ENCODE measurements at regions not wholly inside any gene's neighbourhood (a gene's known extent, or its start where the extent isn't known, plus 50 kb on each side); places are given as distances from the start of the nearest gene placed in this dataset.

DNA sequence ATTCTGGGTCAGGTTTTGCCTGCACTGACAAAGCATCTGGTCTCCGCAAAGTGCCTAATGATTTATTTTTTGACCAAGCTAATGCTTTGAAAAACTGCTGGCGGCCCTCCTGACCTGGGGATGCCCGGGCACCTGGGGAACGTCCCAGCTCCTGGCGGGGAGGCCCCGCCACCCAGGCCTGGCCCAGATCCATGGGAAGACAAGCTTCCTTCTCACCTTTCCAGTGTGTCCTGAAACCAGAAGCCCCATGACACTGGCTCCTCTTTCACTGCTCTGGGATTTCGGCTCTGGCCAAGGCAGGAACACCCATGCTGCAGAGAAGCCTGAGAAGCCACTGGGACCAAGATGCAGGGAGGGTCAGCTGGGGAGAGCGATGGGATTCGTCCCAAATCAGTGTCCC lies 144.1 kb downstream of the SEC61B start:
- no peak for DNase-seq (ENCODE audit: low spot score)

DNA sequence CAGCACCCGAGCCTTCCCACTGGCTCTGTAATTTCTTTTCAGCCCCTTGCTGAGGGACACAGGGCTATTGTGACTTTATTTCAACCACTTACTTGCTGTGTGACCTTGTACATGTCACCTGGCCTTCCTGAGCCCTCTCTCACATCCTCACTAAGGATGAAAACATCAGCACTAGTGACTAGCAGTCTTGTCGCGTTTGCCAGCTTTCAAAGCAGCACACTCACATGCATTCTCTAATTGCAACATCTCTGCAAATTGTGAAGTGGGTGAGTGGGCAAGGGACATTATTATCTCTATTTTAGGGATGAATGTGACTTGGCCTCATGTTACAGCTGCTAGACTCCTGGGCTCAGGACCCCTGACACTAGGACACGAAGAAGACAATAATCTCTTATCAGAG lies 144.5 kb downstream of the SEC61B start:
- DNase-seq (ENCODE audit: low spot score): no peak

DNA sequence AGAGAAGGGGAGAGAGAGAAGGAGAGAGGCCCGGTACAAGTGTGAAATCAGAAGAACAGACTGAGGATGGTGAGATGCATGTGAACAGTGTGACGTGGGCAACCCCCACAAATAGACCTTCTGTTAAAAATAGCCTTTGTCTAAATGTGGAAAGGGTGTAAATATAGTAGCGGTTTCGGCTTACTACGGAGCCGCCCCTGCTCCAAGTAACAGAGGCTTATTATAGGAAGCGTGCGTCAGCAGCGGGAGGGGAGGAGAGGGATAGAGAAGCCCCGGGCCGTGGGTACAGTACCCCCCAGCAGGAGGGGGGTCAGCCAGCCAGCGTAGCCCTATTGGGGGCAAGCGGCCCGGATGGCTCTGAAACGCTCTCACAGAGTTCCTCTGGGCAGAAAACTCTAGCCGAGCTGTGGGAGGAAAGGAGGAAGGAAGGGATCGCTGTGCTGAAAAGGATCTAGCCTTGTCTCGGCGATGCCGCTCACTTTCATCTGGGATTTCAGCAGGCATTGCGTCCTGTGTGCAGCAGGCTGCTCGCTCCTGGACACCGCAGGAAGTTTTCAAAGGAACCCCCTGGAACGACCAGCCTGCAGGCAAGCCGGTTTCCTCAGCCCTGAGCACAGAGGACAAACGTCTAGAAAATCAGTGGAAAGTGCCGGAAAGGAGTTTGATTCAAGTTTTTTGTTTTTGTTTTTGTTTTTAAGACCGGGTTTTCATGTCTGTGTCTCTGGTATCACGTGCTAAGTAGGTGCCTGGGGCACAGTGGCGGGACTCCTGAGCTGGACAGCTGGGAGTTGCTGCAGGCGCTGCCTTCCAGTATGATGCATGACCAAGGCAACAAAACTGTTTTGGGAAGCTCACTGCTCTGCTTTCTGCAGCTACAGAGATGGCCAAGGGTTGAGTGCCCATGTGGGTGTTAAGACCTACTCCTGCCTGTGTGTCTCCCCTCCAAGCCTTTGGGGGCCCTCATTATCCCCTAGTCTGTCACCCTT lies 146.6 kb downstream of the SEC61B start:
- DNase-seq (ENCODE audit: low spot score): peak; percentile 8

DNA sequence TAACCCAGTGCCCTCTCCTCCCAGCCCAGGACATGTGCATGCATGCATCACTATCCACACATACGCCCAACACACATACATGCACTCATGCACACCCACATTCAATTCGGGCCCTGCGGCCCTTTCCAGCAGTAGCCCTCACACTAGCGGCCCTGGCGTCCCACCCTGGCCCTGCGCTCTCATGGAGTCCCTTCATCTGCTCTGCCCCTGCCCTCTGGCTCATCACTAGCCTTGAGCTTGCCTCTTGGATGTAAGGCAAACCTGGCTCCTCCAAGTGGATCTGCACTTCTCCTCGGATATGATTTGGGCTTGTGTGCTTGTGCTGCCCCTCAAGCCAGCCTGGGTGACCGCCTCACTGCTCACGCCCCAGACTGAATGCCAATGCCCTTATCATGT lies 147.2 kb downstream of the SEC61B start:
- DNase-seq (ENCODE audit: low spot score): no peak

DNA sequence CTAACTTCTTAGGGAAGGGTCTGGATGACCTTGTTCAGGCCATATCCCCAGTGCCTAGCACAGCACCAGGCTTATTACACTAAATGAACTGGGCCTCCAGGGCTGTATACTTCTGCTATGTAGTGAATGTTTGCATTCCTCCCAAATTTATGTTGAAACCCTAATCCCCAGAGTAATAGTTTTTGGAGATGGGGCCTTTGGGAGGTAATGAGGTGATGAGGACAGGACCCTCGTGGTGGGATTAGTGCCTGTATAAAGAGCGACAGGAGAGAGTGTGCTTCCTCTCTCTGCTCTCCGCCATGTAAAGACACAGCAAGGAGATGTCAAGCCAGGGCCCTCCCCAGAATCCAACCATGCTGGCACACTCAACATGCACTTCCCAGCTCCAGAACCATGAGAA lies 148.3 kb downstream of the SEC61B start:
- no peak for DNase-seq (ENCODE audit: low spot score)

DNA sequence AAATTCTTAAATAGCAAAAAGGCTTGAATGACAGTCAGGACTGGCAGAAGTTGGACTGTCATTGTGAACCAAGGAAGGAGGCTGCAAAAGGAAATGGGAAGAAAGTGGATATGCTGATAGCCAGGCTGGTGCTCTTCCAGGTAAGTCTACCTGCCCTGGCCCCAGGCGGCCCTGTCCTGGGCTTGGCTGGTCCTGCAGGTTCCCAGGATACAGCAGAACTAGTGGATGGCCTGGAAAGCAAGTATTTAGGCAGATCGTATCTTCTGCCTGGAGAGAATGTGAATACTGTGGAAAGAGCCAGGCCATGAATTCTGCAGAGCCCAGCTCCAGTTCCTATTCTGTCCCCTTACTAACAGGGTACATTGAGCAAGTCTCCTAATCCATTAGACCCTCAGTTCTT lies 149.3 kb downstream of the SEC61B start:
- no peak for DNase-seq (ENCODE audit: low spot score)

DNA sequence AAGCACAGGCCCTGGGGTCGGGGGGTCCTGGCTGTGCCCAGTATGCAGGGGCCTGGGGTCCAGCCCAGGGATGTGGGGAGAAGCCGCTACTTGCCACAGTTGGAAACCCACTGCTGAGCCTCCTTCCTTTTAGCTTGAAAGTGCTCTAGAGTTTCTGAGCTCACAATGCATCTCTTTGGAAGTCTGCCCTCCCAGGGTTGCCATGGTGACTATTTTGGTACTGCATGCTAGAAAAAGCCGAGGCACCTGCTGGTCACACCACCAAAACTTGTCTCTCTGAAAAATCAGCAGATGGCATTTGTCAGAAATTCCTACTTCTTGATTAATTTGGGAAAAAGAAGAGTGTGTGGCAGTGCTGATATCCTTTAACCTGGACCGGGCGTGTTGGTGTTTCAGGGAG lies 151.8 kb downstream of the SEC61B start:
- no peak for DNase-seq (ENCODE audit: low spot score)

DNA sequence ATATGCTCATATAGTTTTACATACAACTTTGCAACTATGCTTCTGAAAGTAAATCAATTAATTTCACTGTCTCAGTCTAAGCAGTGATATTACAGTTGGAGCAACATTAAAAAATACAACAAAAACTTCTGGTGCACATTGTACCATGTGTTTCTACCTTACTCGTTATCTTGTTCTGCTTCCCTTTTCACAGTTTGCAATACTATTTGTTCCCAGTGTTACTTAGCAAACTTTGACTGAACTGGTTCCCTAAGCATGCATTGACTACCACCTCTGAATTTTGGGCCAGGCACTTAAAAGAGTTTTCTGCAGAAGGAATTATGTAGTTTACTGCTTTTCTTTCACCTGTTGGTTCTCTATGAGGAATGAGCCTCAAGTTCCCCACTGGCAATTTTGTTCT lies 152.7 kb downstream of the SEC61B start:
- no peak for DNase-seq (ENCODE audit: low spot score)

DNA sequence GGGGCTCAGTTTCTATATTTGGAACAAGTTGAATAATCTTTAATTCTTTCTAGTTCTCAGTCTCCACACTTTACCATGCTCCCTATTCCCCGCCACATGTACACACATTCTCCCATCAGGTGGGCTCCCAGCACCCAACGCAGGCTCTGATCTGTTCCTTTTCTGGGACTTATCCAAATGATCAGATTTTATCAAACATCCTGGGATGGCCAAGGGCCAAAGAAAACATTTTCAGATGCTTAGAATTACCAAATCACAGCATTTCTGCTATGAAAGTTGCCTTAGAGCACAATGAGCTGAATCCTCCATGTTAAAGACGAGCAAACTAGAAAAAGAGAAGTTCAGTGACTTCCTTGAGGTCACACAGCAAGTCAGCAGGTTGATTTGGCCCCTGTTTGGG lies 153.4 kb downstream of the SEC61B start:
- no peak for DNase-seq (ENCODE audit: low spot score)

DNA sequence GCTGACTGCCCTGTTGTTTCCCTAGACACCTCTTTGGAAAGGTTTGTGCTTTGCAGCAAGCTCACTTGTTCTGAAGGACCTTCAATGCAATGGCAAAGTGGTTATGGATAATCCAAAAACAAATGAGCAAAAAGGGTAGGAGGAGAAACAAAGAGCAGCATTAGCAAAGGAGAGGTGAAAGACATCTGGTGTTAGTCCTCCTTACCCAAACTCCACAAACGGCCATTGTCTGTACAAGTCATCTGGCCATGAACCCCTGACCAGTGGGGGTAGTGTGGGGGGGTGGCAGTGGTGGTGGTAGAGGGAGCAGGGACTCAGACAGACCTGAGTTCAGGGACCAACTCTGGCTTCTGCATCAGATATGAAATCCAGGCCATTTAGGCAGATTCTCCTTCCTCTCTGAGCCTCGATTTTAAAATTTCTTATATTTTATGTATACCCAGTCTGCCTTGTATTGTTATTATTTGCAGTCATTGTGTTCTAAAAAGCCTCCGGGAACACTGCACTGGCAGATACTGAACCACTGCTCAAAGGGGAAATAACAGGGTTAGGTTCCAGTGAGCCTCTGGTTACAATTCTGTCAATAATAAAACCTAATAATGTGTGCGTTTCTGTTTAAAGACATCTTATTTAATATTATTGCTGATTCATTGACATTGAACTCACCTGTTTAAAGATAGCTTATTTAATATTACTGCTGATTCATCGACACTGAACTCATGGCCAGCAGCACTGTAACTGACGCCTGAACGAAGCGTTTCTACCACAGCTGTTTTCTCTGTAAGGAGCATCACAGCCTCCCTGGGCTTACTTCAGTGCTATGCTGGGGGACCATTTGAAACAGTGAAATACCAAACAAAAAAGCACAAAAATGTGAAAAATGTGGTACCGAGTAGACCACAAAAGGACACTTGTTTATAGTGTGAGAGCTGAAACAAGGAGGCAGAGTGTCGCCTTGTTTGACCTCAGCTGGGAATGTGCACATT lies 156.0 kb downstream of the SEC61B start:
- DNase-seq (ENCODE audit: low spot score): no peak

DNA sequence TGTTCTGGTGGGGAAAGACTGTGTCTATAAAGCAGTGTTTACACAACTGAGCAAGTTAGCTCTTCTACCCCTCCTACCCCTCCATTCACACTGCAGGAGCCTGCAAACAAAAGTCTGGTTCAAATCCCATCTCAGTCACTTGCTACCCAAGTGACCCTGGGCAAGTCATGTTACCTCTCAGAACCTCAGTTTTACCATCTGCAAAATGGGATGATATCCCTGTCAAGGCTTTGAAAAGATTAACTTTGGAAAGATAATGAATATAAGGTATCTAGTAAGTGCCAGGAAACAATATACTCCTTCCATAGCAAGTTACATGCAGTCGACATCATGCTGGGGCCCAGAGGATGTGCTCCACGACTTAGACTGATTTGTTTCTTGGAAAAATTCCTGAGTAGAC lies 161.5 kb downstream of the SEC61B start:
- DNase-seq (ENCODE audit: low spot score): no peak

DNA sequence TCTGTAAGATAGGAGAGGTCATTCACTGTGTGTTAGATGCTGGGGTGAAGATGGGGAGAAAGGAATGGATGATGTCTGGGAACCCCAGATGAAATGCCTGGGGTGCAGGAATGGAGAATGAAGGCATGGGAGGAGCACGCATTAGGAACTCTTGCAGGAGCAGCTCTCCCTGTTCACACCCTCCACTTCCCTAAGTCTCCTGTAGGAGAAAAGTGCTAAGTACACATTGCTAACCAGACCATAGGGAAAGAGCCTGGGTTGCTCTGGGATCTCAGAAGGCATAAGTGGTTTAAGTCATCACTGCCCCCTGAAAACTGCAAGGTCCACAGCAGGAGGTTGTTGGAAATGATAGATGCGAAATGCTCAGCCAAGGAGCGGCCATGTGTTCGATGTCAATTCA lies 163.1 kb downstream of the SEC61B start:
- no peak for DNase-seq (ENCODE audit: low spot score)

DNA sequence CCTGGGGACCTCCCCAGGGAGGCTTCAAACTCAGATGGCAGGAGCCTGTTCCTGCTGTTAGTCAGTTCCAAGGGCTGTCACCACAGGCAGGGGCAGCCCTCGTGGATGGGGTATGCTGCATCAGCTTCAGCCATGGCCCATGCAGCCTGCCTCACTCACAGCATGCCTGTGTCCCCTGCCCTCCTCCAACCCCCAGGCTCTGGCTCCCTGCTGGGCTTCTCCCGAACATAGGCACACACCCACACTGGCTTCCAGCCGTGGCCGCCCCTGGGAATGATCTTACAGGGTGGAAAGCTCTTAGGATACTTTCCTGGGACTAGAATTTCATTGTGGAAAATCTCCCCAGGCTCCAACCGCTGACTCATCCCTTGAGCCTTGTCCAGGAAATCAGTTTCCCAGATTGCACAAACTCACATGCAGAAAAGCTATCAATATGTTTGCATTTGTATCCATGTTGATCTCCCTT lies 163.8 kb downstream of the SEC61B start:
- DNase-seq (ENCODE audit: low spot score): no peak

DNA sequence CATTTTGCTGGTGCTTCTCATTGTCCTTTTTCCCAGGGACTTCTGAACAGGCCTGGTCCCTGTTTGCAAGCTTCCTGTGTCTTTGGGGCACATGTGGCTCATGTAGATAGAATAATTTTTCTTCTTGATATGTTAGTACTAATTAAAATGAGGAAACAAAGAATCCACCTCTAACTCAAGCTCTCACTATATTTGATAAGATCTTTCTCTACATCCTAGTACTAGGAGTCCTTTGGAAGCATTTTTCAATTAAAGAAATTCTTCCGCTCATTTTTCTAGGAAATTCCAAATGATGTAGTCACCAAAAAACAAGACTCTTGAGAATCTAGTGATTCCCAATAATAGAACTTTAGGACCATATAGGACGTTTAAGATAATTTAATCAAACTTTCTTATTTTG lies 165.3 kb downstream of the SEC61B start:
- no peak for DNase-seq (ENCODE audit: low spot score)

DNA sequence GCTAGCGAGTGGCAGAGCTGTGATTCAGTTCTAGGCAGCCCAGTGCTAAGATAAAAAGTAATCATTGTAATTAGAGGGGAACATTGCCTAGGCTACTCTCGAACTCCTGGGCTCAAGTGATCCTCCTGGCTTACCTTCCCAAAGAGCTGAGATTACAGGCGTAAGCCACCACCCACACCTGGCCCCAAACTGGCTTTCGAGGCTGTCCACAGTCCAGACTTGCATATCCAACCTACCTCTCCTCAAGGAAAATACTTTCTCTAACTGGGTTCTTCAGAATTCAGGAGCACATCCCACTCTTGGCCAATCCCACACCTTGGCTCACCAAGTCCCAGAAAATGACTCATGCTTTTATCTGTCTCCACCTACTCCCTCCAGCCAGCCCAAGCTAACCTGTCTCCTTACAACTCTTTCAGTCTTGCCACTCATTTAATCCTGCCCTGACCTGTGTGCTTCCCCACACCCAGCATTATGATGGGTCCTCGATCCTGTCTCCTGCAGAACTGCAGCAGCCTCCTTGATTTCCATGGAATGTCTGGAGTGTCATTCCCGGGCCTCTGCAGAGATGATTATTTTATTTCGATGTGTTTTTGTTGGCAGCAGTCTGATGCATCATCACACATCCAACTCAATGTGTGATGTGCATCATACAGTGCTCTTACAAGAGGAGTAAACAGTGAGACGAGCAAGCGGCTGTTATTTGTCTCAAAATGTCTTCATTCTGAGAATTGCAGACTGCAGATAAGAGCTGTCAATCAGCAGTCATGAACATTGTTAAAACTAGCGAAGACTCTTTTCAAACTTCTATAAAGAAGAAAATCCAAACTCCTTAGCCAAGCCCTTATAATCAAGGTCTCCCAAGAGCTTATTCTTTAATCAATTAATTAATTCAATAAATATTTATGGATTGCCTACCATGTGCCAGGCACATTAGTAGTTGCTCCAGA lies 167.3 kb downstream of the SEC61B start:
- no peak for DNase-seq (ENCODE audit: low spot score)

DNA sequence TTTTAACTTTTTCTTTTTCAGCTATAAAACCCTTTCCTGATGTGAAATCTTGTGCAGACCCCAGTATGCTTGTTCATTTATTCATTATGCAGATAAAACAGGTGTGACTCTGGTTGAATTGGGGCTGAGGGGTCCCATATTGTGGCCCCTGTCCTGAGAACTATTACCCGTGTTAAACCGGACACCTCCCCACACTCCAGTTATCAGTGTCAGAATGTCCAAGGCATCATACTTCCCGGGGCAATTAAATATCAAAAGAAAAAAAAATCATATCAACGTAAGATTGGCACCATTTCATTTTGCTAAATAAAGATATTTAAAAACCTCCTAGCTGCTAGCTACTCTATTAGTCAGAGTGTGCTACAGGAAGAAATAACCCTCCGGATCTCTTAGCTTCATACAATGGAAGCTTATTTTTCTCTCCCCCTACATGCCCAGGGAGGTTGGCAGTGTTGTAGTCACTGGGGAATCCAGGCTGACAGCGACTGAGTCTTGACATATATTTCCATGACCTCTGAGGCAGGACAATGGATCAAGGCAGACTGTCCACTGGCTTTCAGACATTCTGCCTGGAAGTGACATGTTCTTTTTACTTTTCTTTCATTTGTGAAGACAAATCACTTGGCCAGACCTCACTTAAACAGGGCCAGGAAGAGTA lies 170.0 kb downstream of the SEC61B start:
- no peak for DNase-seq (ENCODE audit: low spot score)

DNA sequence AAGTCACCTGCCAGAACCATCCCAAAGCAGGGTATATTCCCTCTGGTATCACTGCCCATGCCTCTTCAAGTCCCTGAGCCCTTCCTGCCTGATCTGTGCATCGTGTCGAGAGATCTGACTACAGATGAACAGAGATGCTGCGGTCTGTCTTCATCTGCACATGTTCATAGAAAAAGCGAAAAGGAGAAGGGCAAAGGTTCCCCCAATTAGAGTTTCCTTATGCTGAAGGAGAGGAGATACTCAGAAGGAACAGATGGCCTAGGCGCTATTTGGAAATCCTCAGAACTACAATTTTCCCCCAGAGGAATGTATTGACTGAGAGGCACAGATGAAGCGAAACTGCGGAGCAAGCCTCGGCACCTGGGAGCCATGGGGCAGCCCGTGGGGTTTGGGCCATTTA lies 170.9 kb downstream of the SEC61B start:
- DNase-seq (ENCODE audit: low spot score): no peak

DNA sequence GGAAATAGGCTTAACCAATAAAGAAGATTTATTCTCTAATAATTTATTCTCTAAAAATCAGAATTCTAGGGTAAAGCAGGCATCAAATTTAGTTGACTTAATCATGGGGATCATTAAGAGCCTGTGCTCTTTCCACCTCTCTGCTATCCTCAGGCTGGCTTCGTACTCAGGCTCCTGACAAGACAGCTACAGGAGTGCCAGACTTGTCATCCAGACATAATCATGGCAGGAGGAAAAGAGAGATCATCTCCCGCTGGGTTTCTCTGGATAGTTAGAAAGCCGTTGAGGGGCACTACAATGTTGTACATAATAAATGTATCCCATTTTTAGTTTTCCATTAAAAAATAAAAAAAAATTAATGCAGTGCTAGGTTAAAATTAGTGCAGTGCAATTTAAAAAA lies 171.9 kb downstream of the SEC61B start:
- no peak for DNase-seq (ENCODE audit: low spot score)

DNA sequence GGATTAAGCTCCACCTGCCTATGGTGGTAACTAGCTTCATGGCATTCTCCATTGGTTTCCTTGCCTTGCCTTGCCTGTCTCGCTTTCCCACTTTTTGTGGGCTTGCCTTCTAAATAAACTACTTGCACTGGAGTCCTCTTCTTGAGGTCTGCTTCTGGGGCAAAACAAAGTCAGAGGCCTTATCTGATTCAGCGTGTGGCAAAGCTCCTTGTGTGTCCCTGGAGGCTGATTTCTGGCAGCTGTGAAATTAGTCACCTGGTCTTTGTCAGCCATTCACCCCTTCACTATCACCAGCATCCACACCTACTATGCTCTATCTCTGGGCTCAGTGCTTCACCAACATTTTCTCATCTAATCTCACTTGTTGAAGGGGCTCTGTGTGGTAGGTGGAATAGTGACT lies 176.2 kb downstream of the SEC61B start:
- DNase-seq (ENCODE audit: low spot score): no peak

DNA sequence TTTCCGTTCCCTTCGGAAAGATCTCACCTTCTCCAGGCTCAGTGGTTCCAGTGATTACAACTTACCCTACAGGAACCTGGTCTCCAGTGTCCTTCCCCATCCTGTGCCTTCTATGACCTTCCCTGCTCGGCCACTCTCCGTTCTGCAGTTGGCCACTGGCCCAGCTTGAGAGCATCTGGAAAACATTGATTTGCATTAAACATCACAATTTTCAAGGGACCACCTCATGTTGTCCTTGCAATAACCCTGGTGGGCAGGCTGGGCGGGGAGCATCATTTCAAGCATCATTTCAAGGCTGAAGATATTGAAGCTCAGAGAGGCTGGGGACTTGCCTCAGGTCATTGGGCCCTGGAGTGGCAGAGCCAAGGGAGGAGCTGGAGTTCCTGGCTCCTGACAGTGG lies 177.4 kb downstream of the SEC61B start:
- DNase-seq (ENCODE audit: low spot score): no peak

DNA sequence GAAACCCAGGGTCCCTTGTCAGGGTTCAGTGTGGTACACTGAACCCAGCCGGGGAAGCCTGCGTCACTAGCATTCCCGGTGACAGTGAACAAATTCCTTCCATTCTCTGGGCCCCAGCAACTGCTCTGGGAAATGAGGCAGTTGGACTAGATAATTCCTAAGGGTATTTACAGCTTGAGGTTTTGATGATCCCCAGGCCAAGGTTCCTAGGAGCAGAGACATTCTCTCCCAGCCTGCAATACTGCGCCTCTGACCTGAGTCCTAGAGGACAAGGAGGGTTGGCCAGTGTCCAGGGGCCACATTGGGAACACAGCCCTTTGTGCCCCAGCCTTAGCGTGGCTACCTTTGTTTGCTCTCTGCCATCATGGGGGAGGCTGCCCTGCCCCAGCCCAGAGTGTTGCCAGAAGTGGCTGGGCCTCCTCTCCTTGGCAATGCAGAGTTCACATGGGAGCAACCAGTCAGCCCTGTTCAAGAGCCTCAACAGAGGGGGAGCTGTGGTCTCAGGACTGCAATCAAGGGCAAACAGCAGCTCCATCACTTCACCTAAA lies 178.2 kb downstream of the SEC61B start:
- no peak for DNase-seq (ENCODE audit: low spot score)
